RWPE2 (cell line): ENCODE measurements at regions not wholly inside any gene's neighbourhood (a gene's known extent, or its start where the extent isn't known, plus 50 kb on each side); places are given as distances from the start of the nearest gene placed in this dataset.

Experiments used
- ATAC-seq: fragments of 200-7000 bp; cut with Tn5 transposase; 3 replicates; pipeline ENCODE4 v1.9.1; 2021; ENCODE audit warnings: low read depth
- DNase-seq: peaks from one replicate; pipeline ENCODE4 v3.0.0-alpha.2; 2020; ENCODE audit warnings: low spot score
- H3K27ac ChIP-seq: fragments of 450-650 bp; 2 replicates; pipeline ENCODE4 v1.5.1; 2017; ENCODE audit warnings: mild to moderate bottlenecking; ENCODE audit not compliant: poor library complexity, severe bottlenecking
- H3K27me3 ChIP-seq: fragments of 250-450 bp; sonication (Bioruptor Pico); 2 replicates; pipeline ENCODE4 v1.5.1; 2021; ENCODE audit warnings: mild to moderate bottlenecking, moderate library complexity; ENCODE audit not compliant: insufficient read depth, poor library complexity, severe bottlenecking
- H3K36me3 ChIP-seq: fragments of 250-450 bp; sonication (Bioruptor Pico); 2 replicates; pipeline ENCODE4 v1.5.1; 2020; ENCODE audit warnings: low read depth, mild to moderate bottlenecking, moderate library complexity
- H3K4me1 ChIP-seq: fragments of 250-450 bp; sonication (Bioruptor Pico); 2 replicates; pipeline ENCODE4 v1.5.1; 2021; ENCODE audit warnings: mild to moderate bottlenecking, moderate library complexity; ENCODE audit not compliant: insufficient read depth, poor library complexity, severe bottlenecking
- H3K4me3 ChIP-seq: fragments of 250-450 bp; sonication (Bioruptor Pico); 2 replicates; pipeline ENCODE4 v1.5.1; 2021; ENCODE audit warnings: mild to moderate bottlenecking, moderate library complexity; ENCODE audit not compliant: severe bottlenecking
- H3K9me3 ChIP-seq: fragments of 250-450 bp; sonication (Bioruptor Pico); 2 replicates; pipeline ENCODE4 v1.5.1; 2021; ENCODE audit warnings: mild to moderate bottlenecking, moderate library complexity; ENCODE audit not compliant: severe bottlenecking
- TF ChIP-seq, protein P1 (sequence below): fragments of 450-650 bp; IDR thresholded peaks from one replicate; pipeline ENCODE4 v1.5.1; 2017; ENCODE audit warnings: mild to moderate bottlenecking, moderate library complexity; ENCODE audit not compliant: poor library complexity, severe bottlenecking

- Histone ChIP-seq H3K9me3 (no peaks in the 10 kb centered on the region), H3K4me1 (no peaks in the 10 kb centered on the region), H3K27ac (no peak overlapping the region), H3K27me3 (no peaks in the 10 kb centered on the region), H3K36me3 (no peaks in the 10 kb centered on the region), H3K4me3 (no peak overlapping the region)
- DNase-seq (no peak), ATAC-seq (no peak)
- TF ChIP-seq, protein P1, sequence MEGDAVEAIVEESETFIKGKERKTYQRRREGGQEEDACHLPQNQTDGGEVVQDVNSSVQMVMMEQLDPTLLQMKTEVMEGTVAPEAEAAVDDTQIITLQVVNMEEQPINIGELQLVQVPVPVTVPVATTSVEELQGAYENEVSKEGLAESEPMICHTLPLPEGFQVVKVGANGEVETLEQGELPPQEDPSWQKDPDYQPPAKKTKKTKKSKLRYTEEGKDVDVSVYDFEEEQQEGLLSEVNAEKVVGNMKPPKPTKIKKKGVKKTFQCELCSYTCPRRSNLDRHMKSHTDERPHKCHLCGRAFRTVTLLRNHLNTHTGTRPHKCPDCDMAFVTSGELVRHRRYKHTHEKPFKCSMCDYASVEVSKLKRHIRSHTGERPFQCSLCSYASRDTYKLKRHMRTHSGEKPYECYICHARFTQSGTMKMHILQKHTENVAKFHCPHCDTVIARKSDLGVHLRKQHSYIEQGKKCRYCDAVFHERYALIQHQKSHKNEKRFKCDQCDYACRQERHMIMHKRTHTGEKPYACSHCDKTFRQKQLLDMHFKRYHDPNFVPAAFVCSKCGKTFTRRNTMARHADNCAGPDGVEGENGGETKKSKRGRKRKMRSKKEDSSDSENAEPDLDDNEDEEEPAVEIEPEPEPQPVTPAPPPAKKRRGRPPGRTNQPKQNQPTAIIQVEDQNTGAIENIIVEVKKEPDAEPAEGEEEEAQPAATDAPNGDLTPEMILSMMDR, result no peak
Observed at GRCh38 chr2:137775529-137775928, 188.7 kb upstream of the HNMT start.

GRCh38 chr2:137776697-137777096 is 187.6 kb upstream of the HNMT start:
- H3K27ac ChIP-seq, result no peak overlapping the region
- no peaks in the 10 kb centered on the region for H3K9me3 ChIP-seq
- H3K4me3 ChIP-seq, result no peak overlapping the region
- H3K4me1 ChIP-seq, result no peaks in the 10 kb centered on the region
- ATAC-seq (no peak), DNase-seq (no peak)
- no peaks in the 10 kb centered on the region for H3K27me3 ChIP-seq
- TF ChIP-seq, protein P1, result no peak
- H3K36me3 ChIP-seq, result no peaks in the 10 kb centered on the region

- Histone ChIP-seq H3K4me3 (no peak overlapping the region), H3K27me3 (no peaks in the 10 kb centered on the region), H3K9me3 (no peaks in the 10 kb centered on the region), H3K4me1 (no peaks in the 10 kb centered on the region), H3K36me3 (no peaks in the 10 kb centered on the region), H3K27ac (no peak overlapping the region)
- DNase-seq, result no peak
- TF ChIP-seq, protein P1, result no peak
- ATAC-seq, result no peak
Observed at GRCh38 chr2:137797641-137798040, 166.6 kb upstream of the HNMT start.

DNA sequence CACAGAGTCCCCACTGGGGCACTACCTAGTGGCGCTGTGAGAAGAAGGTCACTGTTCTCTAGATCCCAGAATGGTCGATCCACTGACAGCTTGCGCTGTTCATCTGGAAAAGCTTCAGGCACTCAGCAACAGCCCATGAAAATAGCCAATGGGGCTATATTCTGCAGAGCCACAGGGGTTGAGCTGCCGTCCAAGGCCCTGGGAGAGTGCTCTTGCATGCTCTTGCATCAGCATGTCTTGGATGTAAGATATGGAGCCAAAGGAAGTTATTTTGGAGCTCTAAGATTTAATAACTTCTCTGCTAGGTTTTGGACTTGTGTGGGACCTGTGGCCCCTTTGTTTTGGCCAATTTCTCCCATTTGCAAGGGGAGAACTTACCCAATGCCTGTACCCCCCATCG is 164.7 kb upstream of the HNMT start:
- H3K27me3 ChIP-seq, result no peaks in the 10 kb centered on the region
- no peaks in the 10 kb centered on the region for H3K9me3 ChIP-seq
- DNase-seq (no peak), ATAC-seq (no peak)
- TF ChIP-seq, protein P1, result no peak
- no peak overlapping the region for H3K4me3 ChIP-seq
- H3K4me1 ChIP-seq, result no peaks in the 10 kb centered on the region
- no peak overlapping the region for H3K27ac ChIP-seq
- H3K36me3 ChIP-seq, result no peaks in the 10 kb centered on the region

- Histone ChIP-seq H3K36me3 (no peaks in the 10 kb centered on the region), H3K4me1 (no peaks in the 10 kb centered on the region), H3K27ac (no peak overlapping the region), H3K4me3 (no peak overlapping the region), H3K9me3 (no peaks in the 10 kb centered on the region), H3K27me3 (no peaks in the 10 kb centered on the region)
- TF ChIP-seq, protein P1, result no peak
- ATAC-seq (no peak), DNase-seq (no peak)
Observed at GRCh38 chr2:137800386-137800785, 163.9 kb upstream of the HNMT start.
